ENCODE measurements at regions not wholly inside any gene's neighbourhood (a gene's known extent, or its start where the extent isn't known, plus 50 kb on each side); places are given as distances from the start of the nearest gene placed in this dataset.

DNA sequence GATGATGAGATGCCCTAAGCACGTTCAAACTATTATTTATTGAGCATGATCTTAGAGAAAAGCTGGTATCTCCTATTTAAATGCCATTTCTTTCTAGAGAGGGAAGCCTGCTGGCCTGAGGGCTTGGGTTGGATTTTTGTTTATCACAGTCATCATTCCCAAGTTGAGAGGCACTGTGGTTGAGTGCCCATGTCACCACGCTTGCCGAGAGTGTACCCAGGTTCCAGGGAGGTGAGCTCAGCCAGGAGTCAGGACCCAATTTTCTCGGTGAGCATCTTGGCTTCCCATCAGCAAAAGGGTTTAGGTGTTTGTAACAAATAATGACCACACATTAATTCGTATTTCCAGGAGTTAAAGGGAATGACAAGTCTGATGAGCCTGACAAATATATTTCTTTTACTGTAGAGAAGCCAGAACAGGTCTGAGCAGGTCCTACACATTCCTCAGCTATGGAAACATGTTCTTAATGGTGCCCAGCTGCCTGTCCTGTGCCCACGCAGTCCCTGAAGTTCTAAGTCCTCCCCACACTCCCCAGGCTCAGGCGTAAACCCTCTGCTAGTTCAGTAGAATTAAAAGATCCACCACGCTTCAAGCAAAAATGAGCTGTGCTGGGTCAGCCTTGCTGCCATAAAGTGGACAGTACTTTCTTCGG, 258.9 kb upstream of the IRX2 start:
- DNase-seq (ENCODE audit: low read depth in 1 of 2, low spot score in 2 of 2) (no peak), FAIRE-seq (no peak)
- no peak overlapping the region for H2AK5ac ChIP-seq (ENCODE audit: low read depth, low read length)
- no peak overlapping the region for H3K9ac ChIP-seq (replicated peaks in 1 of 4; ENCODE audit: extremely low read depth in 1 of 4, low read depth in 3 of 4, low read length in 3 of 4)
- no peak overlapping the region for H2BK12ac ChIP-seq (ENCODE audit: low read depth, low read length)
- no peak overlapping the region for H4K5ac ChIP-seq (ENCODE audit: insufficient read length, low read depth, low read length)
- H3K18ac ChIP-seq (ENCODE audit: extremely low read depth, low read length): no peak overlapping the region
- H3K4me3 ChIP-seq (ENCODE audit: extremely low read depth in 1 of 4, insufficient read depth in 2 of 4, low read depth in 3 of 4, low read length in 4 of 4): no peak overlapping the region
- no peak overlapping the region for H4K91ac ChIP-seq (replicated peaks; ENCODE audit: insufficient read length, low read length)
- TF ChIP-seq CREB1 (IDR thresholded peaks at IDR 0.05) (no peak), RFX5 (IDR thresholded peaks at IDR 0.05; ENCODE audit: borderline replicate concordance, low read depth, low read length) (no peak), GTF2F1 (IDR thresholded peaks at IDR 0.05; ENCODE audit: borderline replicate concordance, low read depth, low read length) (no peak), TAF7 (optimal IDR thresholded peaks at IDR 0.05; ENCODE audit: borderline replicate concordance, low read depth, low read length) (no peak)
- no peaks in the 10 kb centered on the region for H3K36me3 ChIP-seq (ENCODE audit: control insufficient read depth in 2 of 4, insufficient read depth in 4 of 4, low read length in 3 of 4)
- H2BK5ac ChIP-seq (ENCODE audit: low read depth, low read length): no peak overlapping the region
- H3K4me1 ChIP-seq (replicated peaks in 1 of 4; ENCODE audit: control insufficient read depth in 3 of 4, insufficient read depth in 4 of 4, low read length in 3 of 4): no peaks in the 10 kb centered on the region
- WGBS, 2 experiments (ENCODE audit: extremely low coverage in 1 of 2, insufficient coverage in 1 of 2, insufficient read length in 1 of 2, insufficient replicate concordance in 2 of 2, low coverage in 1 of 2, low lambda C conversion rate in 2 of 2, missing lambda C conversion rate in 1 of 2): 82% methylated on average over 9 of the region's 9 CpGs; no CpG with 5 or more reads in 1 of the 2 experiments
- no peak overlapping the region for H2BK15ac ChIP-seq (ENCODE audit: low read length)
- no peak overlapping the region for H3K4ac ChIP-seq (replicated peaks; ENCODE audit: insufficient read length, low read depth, low read length)
- ChIA-PET CTCF (ENCODE audit: partially characterized antibody) (interaction anchor here (0.6 to 1.6 kb wide), 2 partner anchors 10 to 28 kb away, joined by 3 to 4 read pairs; no protein-coding TSS in a partner anchor), POLR2A (ENCODE audit: partially characterized antibody) (no interaction called here)
- H3K14ac ChIP-seq (ENCODE audit: insufficient read length): no peak overlapping the region
- no peaks in the 10 kb centered on the region for H3K27me3 ChIP-seq (replicated peaks in 1 of 4; ENCODE audit: control insufficient read depth in 3 of 4, extremely low read depth in 1 of 4, insufficient read depth in 3 of 4, low read length in 3 of 4)
- no peaks in the 10 kb centered on the region for H4K20me1 ChIP-seq (replicated peaks in 1 of 2; ENCODE audit: control insufficient read depth in 1 of 2, insufficient read depth in 2 of 2, low read length in 2 of 2)
- H2BK120ac ChIP-seq (replicated peaks; ENCODE audit: low read depth, low read length): no peak overlapping the region
- H3K23ac ChIP-seq (ENCODE audit: insufficient read length): no peak overlapping the region
- no peak overlapping the region for H3K27ac ChIP-seq (ENCODE audit: low read depth, low read length)
- no peaks in the 10 kb centered on the region for H3K79me2 ChIP-seq (ENCODE audit: control insufficient read depth in 1 of 2, insufficient read depth in 2 of 2, low read length in 2 of 2)
- H3K9me3 ChIP-seq (ENCODE audit: insufficient read depth in 2 of 2, low read depth in 1 of 2, low read length in 1 of 2): no peaks in the 10 kb centered on the region
- no peak overlapping the region for H4K8ac ChIP-seq (ENCODE audit: extremely low read depth, insufficient read depth, low read length)
- H3K23me2 ChIP-seq (ENCODE audit: low read depth, low read length): no peaks in the 10 kb centered on the region; the same call in 1 of the 2 replicates
- H2AFZ ChIP-seq (ENCODE audit: low read length): no peak overlapping the region
- H3K4me2 ChIP-seq (ENCODE audit: insufficient read depth in 1 of 2, low read depth in 2 of 2, low read length in 2 of 2): no peak overlapping the region
- H2BK20ac ChIP-seq (ENCODE audit: low read length): no peak overlapping the region
- no peaks in the 10 kb centered on the region for H3K79me1 ChIP-seq (ENCODE audit: low read depth, low read length)
- H3K56ac ChIP-seq (replicated peaks; ENCODE audit: insufficient read length, low read depth, low read length): no peak overlapping the region
